Neural cell (in vitro differentiated cells): ENCODE measurements at regions not wholly inside any gene's neighbourhood (a gene's known extent, or its start where the extent isn't known, plus 50 kb on each side); places are given as distances from the start of the nearest gene placed in this dataset.

Experiments used
- H2AFZ ChIP-seq: fragments of 200-600, 300-800 bp; sonication (generic), shearing (Covaris generic); 2 replicates; pipeline ENCODE4 v1.6.0; 2014; ENCODE audit warnings: low read depth, mild to moderate bottlenecking, antibody characterized with exemption, low read length, moderate library complexity
- H3F3A ChIP-seq: fragments of 200-600 bp; shearing (Covaris generic); 2 replicates; pipeline ENCODE4 v1.6.1; 2016; ENCODE audit warnings: mild to moderate bottlenecking, moderate library complexity, mixed read lengths, antibody characterized with exemption, low read length; ENCODE audit not compliant: insufficient read depth, poor library complexity, severe bottlenecking
- H3K27ac ChIP-seq: fragments of 200-600, 300-800 bp; sonication (generic), shearing (Covaris generic); 2 replicates; pipeline ENCODE4 v1.5.1; 2014; ENCODE audit warnings: mild to moderate bottlenecking, low read length, moderate library complexity
- H3K27me3 ChIP-seq: fragments of 300-800, 200-600 bp; sonication (generic), shearing (Covaris generic); 2 replicates; pipeline ENCODE4 v1.6.0; 2014; ENCODE audit warnings: mild to moderate bottlenecking, low read depth, low read length, moderate library complexity; ENCODE audit not compliant: insufficient read depth
- H3K36me3 ChIP-seq: fragments of 300-800, 200-600 bp; sonication (generic), shearing (Covaris generic); 2 replicates; pipeline ENCODE4 v1.5.1; 2014; ENCODE audit warnings: mild to moderate bottlenecking, antibody characterized with exemption, low read length, moderate library complexity; ENCODE audit not compliant: insufficient read depth
- H3K4me2 ChIP-seq: fragments of 300-800, 200-600 bp; sonication (generic), shearing (Covaris generic); 2 replicates; pipeline ENCODE4 v1.6.0; 2014; ENCODE audit warnings: mild to moderate bottlenecking, low read length
- H3K4me3 ChIP-seq: fragments of 300-800, 200-600 bp; sonication (generic), shearing (Covaris generic); 2 replicates; pipeline ENCODE4 v1.5.1; 2014; ENCODE audit warnings: mild to moderate bottlenecking, low read length, moderate library complexity
- H3K79me2 ChIP-seq: fragments of 200-600 bp; shearing (Covaris generic); replicated peaks from 2 replicates; pipeline ENCODE4 v1.6.0; 2014; ENCODE audit warnings: mild to moderate bottlenecking, low read length, moderate library complexity; ENCODE audit not compliant: insufficient read depth
- H3K9ac ChIP-seq: fragments of 300-800, 200-600 bp; sonication (generic), shearing (Covaris generic); 2 replicates; pipeline ENCODE4 v1.6.1; 2016; ENCODE audit warnings: mild to moderate bottlenecking, low read length, mixed read lengths
- H3K9me2 ChIP-seq: fragments of 200-600 bp; shearing (Covaris generic); 2 replicates; pipeline ENCODE4 v1.6.1; 2016; ENCODE audit warnings: mild to moderate bottlenecking, low read length, mixed read lengths; ENCODE audit not compliant: insufficient read depth
- H3K9me3 ChIP-seq: fragments of 200-600, 300-800 bp; sonication (generic), shearing (Covaris generic); 2 replicates; pipeline ENCODE4 v1.6.1; 2016; ENCODE audit warnings: mild to moderate bottlenecking, mixed run types, low read length, moderate library complexity, mixed read lengths
- H4K20me1 ChIP-seq: fragments of 200-600 bp; shearing (Covaris generic); 2 replicates; pipeline ENCODE4 v1.6.1; 2016; ENCODE audit warnings: mild to moderate bottlenecking, mixed run types; ENCODE audit not compliant: insufficient read depth
- EP300 ChIP-seq: fragments of 450-650 bp; conservative IDR thresholded peaks from 2 replicates; pipeline ENCODE4 v1.6.1; 2014; ENCODE audit warnings: antibody characterized with exemption, mild to moderate bottlenecking, moderate library complexity; ENCODE audit not compliant: poor library complexity, severe bottlenecking
- EZH2 ChIP-seq: fragments of 200-600, 300-800 bp; shearing (Covaris generic), sonication (generic); IDR thresholded peaks from 2 replicates; pipeline ENCODE4 v1.6.1; 2014; ENCODE audit warnings: antibody characterized with exemption, low read length, borderline replicate concordance, mild to moderate bottlenecking; ENCODE audit not compliant: insufficient read depth, poor library complexity, severe bottlenecking
- MXI1 ChIP-seq: fragments of 450-650 bp; conservative IDR thresholded peaks from 2 replicates; pipeline ENCODE4 v1.6.1; 2014; ENCODE audit warnings: antibody characterized with exemption, mild to moderate bottlenecking; ENCODE audit not compliant: poor library complexity, severe bottlenecking
- POLR2AphosphoS5 ChIP-seq: IDR thresholded peaks from 2 replicates; pipeline ENCODE4 v1.6.1; 2012
- RAD21 ChIP-seq: fragments of 450-650 bp; conservative IDR thresholded peaks from 2 replicates; pipeline ENCODE4 v1.6.1; 2014; ENCODE audit warnings: antibody characterized with exemption, mild to moderate bottlenecking, moderate library complexity
- SMC3 ChIP-seq: fragments of 450-650 bp; conservative IDR thresholded peaks from 2 replicates; pipeline ENCODE4 v1.6.1; 2014; ENCODE audit warnings: antibody characterized with exemption, mild to moderate bottlenecking, moderate library complexity; ENCODE audit not compliant: poor library complexity
- TAF1 ChIP-seq: IDR thresholded peaks from 2 replicates; pipeline ENCODE4 v1.6.1; 2012; ENCODE audit warnings: low read depth
- TF ChIP-seq, protein P1 (sequence below): IDR thresholded peaks from 2 replicates; pipeline ENCODE4 v1.6.1; 2012; ENCODE audit warnings: borderline replicate concordance
- TF ChIP-seq, protein P2 (sequence below): fragments of 450-650 bp; IDR thresholded peaks from 2 replicates; pipeline ENCODE4 v1.5.1; 2014; ENCODE audit warnings: antibody characterized with exemption, mild to moderate bottlenecking, moderate library complexity; ENCODE audit not compliant: poor library complexity, severe bottlenecking

DNA sequence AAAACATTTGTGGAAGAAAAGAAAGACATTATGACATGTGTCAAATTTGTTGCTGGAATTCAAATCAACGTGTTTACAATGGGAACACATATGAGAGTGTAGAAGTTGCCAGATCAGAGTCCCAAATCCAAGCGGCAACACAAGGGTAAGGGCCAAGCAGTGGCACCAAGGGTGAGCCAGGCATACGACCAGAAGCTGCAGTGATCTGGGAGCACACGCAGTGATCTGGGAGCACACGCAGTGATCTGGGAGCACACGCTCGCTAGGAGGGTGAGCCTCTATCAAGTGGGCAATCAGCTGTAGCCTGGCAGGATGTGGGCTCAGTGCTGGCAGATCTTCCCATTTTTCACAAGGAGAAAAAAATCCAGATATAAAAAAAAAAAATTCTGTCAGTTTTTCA is 148.2 kb downstream of the TLE3 start:
- no peak overlapping the region for H3K4me2 ChIP-seq
- H3K9me2 ChIP-seq: no peaks in the 10 kb centered on the region
- no peaks in the 10 kb centered on the region for H3F3A ChIP-seq

DNA sequence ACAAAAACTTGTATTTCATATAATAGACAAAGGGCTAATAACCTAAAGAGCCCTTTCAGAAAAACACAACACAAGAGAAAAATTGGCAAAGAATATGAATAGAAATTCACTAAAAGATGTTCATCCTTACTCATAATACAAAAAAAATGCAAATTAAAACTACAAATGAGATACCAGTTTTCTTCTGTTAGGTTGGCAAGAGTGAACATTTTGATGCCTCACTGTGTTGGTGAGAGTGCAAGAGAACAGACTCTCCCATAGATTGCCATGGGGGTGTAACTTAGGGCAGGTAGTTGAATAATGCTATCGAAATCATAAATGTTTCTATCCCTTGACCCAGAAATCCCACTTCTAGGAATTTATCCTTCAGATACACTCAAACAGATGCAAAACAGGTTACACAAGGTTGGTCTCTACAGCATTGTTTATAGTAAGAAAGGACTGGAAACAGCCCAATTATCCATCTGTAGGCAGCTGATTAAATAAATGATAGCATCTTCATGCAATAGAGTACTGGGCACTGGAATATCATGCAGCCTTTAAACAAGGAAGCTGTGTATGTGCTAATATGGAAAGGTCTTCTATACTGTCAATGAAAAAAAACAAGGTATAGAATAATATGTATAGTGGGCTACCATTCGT is 146.3 kb downstream of the TLE3 start:
- Histone ChIP-seq H4K20me1 (no peaks in the 10 kb centered on the region), H3K27me3 (no peaks in the 10 kb centered on the region), H3K9me3 (no peaks in the 10 kb centered on the region), H3K36me3 (no peaks in the 10 kb centered on the region), H3F3A (no peaks in the 10 kb centered on the region), H3K4me3 (no peak overlapping the region), H3K9me2 (no peaks in the 10 kb centered on the region), H2AFZ (no peak overlapping the region), H3K27ac (no peak overlapping the region), H3K4me2 (no peak overlapping the region), H3K79me2 (no peaks in the 10 kb centered on the region), H3K9ac (no peak overlapping the region)
- TF ChIP-seq RAD21 (no peak), EZH2 (no peak), EP300 (no peak)
- TF ChIP-seq, protein P1, sequence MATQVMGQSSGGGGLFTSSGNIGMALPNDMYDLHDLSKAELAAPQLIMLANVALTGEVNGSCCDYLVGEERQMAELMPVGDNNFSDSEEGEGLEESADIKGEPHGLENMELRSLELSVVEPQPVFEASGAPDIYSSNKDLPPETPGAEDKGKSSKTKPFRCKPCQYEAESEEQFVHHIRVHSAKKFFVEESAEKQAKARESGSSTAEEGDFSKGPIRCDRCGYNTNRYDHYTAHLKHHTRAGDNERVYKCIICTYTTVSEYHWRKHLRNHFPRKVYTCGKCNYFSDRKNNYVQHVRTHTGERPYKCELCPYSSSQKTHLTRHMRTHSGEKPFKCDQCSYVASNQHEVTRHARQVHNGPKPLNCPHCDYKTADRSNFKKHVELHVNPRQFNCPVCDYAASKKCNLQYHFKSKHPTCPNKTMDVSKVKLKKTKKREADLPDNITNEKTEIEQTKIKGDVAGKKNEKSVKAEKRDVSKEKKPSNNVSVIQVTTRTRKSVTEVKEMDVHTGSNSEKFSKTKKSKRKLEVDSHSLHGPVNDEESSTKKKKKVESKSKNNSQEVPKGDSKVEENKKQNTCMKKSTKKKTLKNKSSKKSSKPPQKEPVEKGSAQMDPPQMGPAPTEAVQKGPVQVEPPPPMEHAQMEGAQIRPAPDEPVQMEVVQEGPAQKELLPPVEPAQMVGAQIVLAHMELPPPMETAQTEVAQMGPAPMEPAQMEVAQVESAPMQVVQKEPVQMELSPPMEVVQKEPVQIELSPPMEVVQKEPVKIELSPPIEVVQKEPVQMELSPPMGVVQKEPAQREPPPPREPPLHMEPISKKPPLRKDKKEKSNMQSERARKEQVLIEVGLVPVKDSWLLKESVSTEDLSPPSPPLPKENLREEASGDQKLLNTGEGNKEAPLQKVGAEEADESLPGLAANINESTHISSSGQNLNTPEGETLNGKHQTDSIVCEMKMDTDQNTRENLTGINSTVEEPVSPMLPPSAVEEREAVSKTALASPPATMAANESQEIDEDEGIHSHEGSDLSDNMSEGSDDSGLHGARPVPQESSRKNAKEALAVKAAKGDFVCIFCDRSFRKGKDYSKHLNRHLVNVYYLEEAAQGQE: no peak

More for the DNA sequence above, 148.2 kb downstream of the TLE3 start:
- Histone ChIP-seq H2AFZ (no peak overlapping the region), H4K20me1 (no peaks in the 10 kb centered on the region), H3K4me3 (no peak overlapping the region), H3K27ac (no peak overlapping the region), H3K9me3 (no peaks in the 10 kb centered on the region), H3K9ac (no peak overlapping the region), H3K36me3 (no peaks in the 10 kb centered on the region), H3K27me3 (no peaks in the 10 kb centered on the region), H3K79me2 (no peaks in the 10 kb centered on the region)
- TF ChIP-seq, protein P2, sequence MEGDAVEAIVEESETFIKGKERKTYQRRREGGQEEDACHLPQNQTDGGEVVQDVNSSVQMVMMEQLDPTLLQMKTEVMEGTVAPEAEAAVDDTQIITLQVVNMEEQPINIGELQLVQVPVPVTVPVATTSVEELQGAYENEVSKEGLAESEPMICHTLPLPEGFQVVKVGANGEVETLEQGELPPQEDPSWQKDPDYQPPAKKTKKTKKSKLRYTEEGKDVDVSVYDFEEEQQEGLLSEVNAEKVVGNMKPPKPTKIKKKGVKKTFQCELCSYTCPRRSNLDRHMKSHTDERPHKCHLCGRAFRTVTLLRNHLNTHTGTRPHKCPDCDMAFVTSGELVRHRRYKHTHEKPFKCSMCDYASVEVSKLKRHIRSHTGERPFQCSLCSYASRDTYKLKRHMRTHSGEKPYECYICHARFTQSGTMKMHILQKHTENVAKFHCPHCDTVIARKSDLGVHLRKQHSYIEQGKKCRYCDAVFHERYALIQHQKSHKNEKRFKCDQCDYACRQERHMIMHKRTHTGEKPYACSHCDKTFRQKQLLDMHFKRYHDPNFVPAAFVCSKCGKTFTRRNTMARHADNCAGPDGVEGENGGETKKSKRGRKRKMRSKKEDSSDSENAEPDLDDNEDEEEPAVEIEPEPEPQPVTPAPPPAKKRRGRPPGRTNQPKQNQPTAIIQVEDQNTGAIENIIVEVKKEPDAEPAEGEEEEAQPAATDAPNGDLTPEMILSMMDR: no peak
- no peak for TF ChIP-seq SMC3
- TF ChIP-seq RAD21: no peak
- TF ChIP-seq, protein P1: no peak
- TF ChIP-seq TAF1: no peak
- no peak for TF ChIP-seq POLR2AphosphoS5
- TF ChIP-seq EZH2: no peak
- no peak for TF ChIP-seq EP300
- TF ChIP-seq MXI1: no peak
